T-helper 2 cell treated with Interferon-gamma antibody and Interleukin-4, amounts not matched to agents 5 μg/mL and 100 μg/mL, for 36 hours (primary cell): ENCODE measurements at regions not wholly inside any gene's neighbourhood (a gene's known extent, or its start where the extent isn't known, plus 50 kb on each side); places are given as distances from the start of the nearest gene placed in this dataset.

Experiments
- DNase-seq: peaks from one replicate; pipeline ENCODE4 v3.0.0; 2021; ENCODE audit warnings: low spot score
- H3K27ac Mint-ChIP-seq: one replicate; pipeline ENCODE4 v1.8.0; 2021; ENCODE audit warnings: mild to moderate bottlenecking, mixed read lengths
- H3K27me3 Mint-ChIP-seq: one replicate; pipeline ENCODE4 v1.8.0; 2021; ENCODE audit warnings: low read depth, mixed read lengths
- H3K36me3 Mint-ChIP-seq: one replicate; pipeline ENCODE4 v1.8.0; 2021; ENCODE audit warnings: low read depth, mixed read lengths
- H3K4me1 Mint-ChIP-seq: one replicate; pipeline ENCODE4 v1.8.0; 2021; ENCODE audit warnings: low read depth, mixed read lengths
- H3K4me3 Mint-ChIP-seq: one replicate; pipeline ENCODE4 v1.8.0; 2022; ENCODE audit warnings: mild to moderate bottlenecking, moderate library complexity, mixed read lengths
- H3K9me3 Mint-ChIP-seq: one replicate; pipeline ENCODE4 v1.8.0; 2021; ENCODE audit warnings: mixed read lengths

DNA sequence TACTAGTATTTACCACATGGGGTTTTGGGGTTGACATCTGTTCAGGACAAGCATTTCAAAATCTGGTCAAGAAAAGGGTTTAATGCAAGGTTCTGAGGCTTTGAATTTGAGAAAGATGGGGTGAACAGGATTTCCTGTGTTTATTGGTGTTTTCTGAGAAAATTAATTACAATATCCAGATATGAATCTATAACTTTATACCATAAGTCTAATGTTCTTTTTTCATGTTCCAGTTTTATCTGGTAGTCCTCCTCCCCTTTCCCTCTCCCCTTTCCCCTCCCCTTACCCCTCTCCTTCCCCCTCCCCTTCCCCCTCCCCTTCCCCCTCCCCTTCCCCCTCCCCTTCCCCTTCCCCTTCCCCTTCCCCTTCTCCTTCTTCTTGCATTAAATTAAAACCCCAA, 1518.2 kb upstream of the TMEFF2 start:
- H3K9me3 Mint-ChIP-seq: peaks cover 13% of the 10 kb centered on the region
- no peak overlapping the region for H3K27ac Mint-ChIP-seq
- H3K4me3 Mint-ChIP-seq: no peak overlapping the region
- no peaks in the 10 kb centered on the region for H3K27me3 Mint-ChIP-seq
- H3K4me1 Mint-ChIP-seq: no peaks in the 10 kb centered on the region
- no peaks in the 10 kb centered on the region for H3K36me3 Mint-ChIP-seq
- DNase-seq: no peak

DNA sequence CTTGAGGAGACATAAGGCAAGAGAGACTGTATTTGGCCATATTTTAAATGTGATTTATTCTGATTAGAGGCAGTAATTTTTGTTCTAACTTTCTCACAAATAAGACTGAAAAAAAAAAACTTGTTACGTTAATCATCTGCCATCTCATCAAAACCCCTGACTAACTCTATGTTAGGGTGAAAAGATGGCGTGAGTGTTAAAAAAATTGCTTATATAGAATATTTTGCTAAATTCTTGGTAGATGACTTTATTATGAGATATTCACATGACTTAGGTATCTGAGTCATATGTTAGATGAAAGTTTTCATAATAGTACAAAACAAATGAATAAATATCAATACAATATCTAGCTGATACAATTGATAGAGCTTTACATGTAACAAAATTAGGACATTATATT, 1508.7 kb upstream of the TMEFF2 start:
- H3K36me3 Mint-ChIP-seq: no peaks in the 10 kb centered on the region
- H3K27ac Mint-ChIP-seq: no peak overlapping the region
- no peaks in the 10 kb centered on the region for H3K4me1 Mint-ChIP-seq
- DNase-seq: no peak
- no peaks in the 10 kb centered on the region for H3K27me3 Mint-ChIP-seq
- H3K4me3 Mint-ChIP-seq: no peak overlapping the region
- H3K9me3 Mint-ChIP-seq: no peaks in the 10 kb centered on the region

DNA sequence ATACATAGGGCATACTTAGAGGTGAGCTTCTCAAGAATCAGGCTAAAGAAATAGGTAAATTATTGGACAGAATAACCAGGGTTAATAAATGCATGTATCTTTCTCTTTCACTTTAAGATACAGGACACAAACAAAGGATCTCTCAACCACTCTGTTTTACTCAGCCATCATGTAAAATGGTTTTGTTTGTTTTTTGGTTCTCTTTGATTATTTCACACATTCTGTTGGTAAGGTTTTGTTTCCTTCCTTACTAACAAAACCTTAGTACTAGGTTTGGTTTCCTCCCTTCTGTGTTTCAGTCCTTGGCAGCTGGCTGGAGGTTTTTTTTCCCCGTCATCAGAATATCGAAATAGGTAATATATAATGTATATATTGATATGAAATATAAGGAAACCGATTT, 1506.8 kb upstream of the TMEFF2 start:
- no peak overlapping the region for H3K27ac Mint-ChIP-seq
- no peaks in the 10 kb centered on the region for H3K36me3 Mint-ChIP-seq
- H3K9me3 Mint-ChIP-seq: no peaks in the 10 kb centered on the region
- H3K4me3 Mint-ChIP-seq: no peak overlapping the region
- no peak for DNase-seq
- H3K4me1 Mint-ChIP-seq: no peaks in the 10 kb centered on the region
- H3K27me3 Mint-ChIP-seq: no peaks in the 10 kb centered on the region

- H3K36me3 Mint-ChIP-seq: no peaks in the 10 kb centered on the region
- no peak overlapping the region for H3K4me3 Mint-ChIP-seq
- no peak for DNase-seq
- no peaks in the 10 kb centered on the region for H3K9me3 Mint-ChIP-seq
- H3K27me3 Mint-ChIP-seq: no peaks in the 10 kb centered on the region
- no peak overlapping the region for H3K27ac Mint-ChIP-seq
- H3K4me1 Mint-ChIP-seq: no peaks in the 10 kb centered on the region
Observed at GRCh38 chr2:193695367-193695766, 1500.6 kb upstream of the TMEFF2 start.

DNA sequence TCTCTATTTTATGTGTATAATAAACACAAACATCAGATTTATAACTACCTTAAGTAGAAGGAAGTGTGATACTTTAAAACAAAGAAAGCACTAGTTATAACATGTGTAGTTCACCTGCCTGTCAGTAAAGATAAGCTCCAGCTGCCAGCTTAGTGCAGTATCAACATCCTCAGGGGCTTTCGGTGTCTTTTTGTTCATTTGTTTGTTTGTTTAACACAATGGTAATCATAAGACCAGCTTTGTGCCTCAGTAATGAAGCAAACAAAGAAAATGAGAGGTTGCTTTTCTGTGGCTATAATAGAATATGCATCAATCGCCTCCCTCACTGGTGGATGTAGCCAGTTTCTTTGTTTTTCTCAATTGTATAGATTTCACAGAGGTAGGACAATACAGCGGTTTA, 1499.0 kb upstream of the TMEFF2 start:
- no peak for DNase-seq
- no peaks in the 10 kb centered on the region for H3K9me3 Mint-ChIP-seq
- H3K4me3 Mint-ChIP-seq: no peak overlapping the region
- H3K27me3 Mint-ChIP-seq: no peaks in the 10 kb centered on the region
- H3K36me3 Mint-ChIP-seq: no peaks in the 10 kb centered on the region
- H3K4me1 Mint-ChIP-seq: no peaks in the 10 kb centered on the region
- H3K27ac Mint-ChIP-seq: no peak overlapping the region

GRCh38 chr2:193690572-193690971, 1495.8 kb upstream of the TMEFF2 start:
- H3K4me1 Mint-ChIP-seq: no peaks in the 10 kb centered on the region
- no peak overlapping the region for H3K4me3 Mint-ChIP-seq
- no peaks in the 10 kb centered on the region for H3K9me3 Mint-ChIP-seq
- no peak overlapping the region for H3K27ac Mint-ChIP-seq
- no peaks in the 10 kb centered on the region for H3K27me3 Mint-ChIP-seq
- DNase-seq: no peak
- no peaks in the 10 kb centered on the region for H3K36me3 Mint-ChIP-seq

- Mint-ChIP-seq H3K36me3 (no peaks in the 10 kb centered on the region), H3K27ac (no peak overlapping the region), H3K4me3 (no peak overlapping the region), H3K9me3 (no peaks in the 10 kb centered on the region), H3K4me1 (no peaks in the 10 kb centered on the region), H3K27me3 (no peaks in the 10 kb centered on the region)
- no peak for DNase-seq
Observed at GRCh38 chr2:193687195-193687594, 1492.5 kb upstream of the TMEFF2 start.

DNA sequence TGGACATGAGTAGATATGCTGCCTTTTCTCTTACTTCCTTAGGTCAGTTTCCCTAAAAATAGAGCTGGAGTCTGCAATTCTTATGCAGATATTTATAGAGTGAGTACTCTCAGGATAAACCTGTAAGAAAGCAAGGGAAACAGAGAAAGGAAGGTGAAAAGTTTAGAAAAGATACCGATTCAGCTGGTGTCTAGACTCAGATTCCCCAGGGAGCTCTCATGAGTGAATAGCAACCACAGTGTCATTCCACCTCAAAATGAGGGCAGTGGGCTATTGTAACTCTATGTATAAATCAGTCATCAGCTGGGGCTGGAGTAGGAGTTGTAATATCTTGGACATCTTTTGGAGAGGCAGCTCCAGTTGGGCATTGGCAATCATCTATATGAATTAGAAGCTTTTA, 1485.1 kb upstream of the TMEFF2 start:
- Mint-ChIP-seq H3K36me3 (no peaks in the 10 kb centered on the region), H3K9me3 (no peaks in the 10 kb centered on the region), H3K4me1 (no peaks in the 10 kb centered on the region), H3K27me3 (no peaks in the 10 kb centered on the region), H3K27ac (no peak overlapping the region), H3K4me3 (no peak overlapping the region)
- no peak for DNase-seq

GRCh38 chr2:193670478-193670877, 1475.7 kb upstream of the TMEFF2 start:
- no peak overlapping the region for H3K4me3 Mint-ChIP-seq
- H3K36me3 Mint-ChIP-seq: no peaks in the 10 kb centered on the region
- no peak overlapping the region for H3K27ac Mint-ChIP-seq
- no peak for DNase-seq
- no peaks in the 10 kb centered on the region for H3K27me3 Mint-ChIP-seq
- no peaks in the 10 kb centered on the region for H3K4me1 Mint-ChIP-seq
- H3K9me3 Mint-ChIP-seq: no peaks in the 10 kb centered on the region

GRCh38 chr2:193668557-193669323, 1474.0 kb upstream of the TMEFF2 start:
- DNase-seq: no peak
- H3K36me3 Mint-ChIP-seq: no peaks in the 10 kb centered on the region
- H3K4me3 Mint-ChIP-seq: no peak overlapping the region
- H3K27me3 Mint-ChIP-seq: no peaks in the 10 kb centered on the region
- H3K27ac Mint-ChIP-seq: no peak overlapping the region
- no peaks in the 10 kb centered on the region for H3K9me3 Mint-ChIP-seq
- H3K4me1 Mint-ChIP-seq: no peaks in the 10 kb centered on the region

DNA sequence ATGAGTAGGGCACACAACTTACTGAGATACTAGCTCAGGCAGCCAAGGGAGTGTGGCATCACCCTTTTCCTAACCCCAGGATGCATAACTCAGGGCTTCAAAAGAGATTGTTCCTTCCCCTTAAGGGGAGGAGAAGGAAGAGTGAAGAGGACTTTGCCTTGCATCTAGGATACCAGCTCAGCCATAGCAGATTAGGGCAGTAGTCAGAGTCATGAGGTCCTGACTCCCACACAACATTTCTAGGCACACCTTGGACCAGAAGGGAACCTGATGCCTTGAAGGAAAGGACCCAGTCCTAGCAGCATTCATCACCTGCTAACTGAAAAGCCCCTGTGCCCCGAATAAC, 1433.2 kb upstream of the TMEFF2 start:
- H3K27ac Mint-ChIP-seq: no peak overlapping the region
- H3K4me1 Mint-ChIP-seq: no peaks in the 10 kb centered on the region
- H3K4me3 Mint-ChIP-seq: no peak overlapping the region
- DNase-seq: no peak
- peaks cover 12% of the 10 kb centered on the region for H3K9me3 Mint-ChIP-seq
- H3K27me3 Mint-ChIP-seq: no peaks in the 10 kb centered on the region
- H3K36me3 Mint-ChIP-seq: no peaks in the 10 kb centered on the region

DNA sequence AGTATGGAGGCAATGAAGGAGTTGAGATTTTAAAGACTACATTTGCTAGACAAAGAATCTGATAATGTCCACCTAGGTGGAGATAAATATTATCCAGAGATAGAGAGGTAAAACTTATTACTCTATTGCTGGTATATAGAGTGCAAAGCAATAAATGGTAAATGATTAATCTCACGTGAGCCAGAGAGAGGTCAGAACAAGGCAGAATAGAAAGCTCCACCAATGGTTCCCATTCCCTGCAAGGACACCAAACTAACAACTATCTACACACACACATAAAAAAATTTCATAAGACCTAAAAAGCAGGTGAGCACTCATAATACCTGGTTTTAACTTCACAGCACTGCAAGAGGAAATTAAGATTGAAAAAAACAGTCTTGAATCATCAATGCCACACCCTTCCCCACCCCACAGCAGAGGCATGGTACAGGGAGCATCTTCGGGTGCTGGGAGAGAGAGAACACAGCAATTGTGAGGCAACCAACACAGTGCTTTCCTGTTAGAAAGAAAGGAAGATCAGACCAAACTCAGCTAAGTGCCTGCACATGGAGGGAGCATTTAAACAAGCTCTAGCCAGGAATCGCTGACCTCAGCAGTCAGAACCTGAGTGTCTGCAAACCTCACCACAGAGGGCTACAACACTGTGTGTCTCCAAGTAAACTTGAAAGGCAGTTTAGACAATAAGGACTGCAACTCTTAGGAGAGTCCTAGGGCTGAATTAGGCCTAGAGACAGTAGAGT, 1432.6 kb upstream of the TMEFF2 start:
- H3K27me3 Mint-ChIP-seq: no peaks in the 10 kb centered on the region
- no peaks in the 10 kb centered on the region for H3K4me1 Mint-ChIP-seq
- DNase-seq: no peak
- H3K27ac Mint-ChIP-seq: no peak overlapping the region
- H3K36me3 Mint-ChIP-seq: no peaks in the 10 kb centered on the region
- H3K4me3 Mint-ChIP-seq: no peak overlapping the region
- H3K9me3 Mint-ChIP-seq: peaks cover 12% of the 10 kb centered on the region

DNA sequence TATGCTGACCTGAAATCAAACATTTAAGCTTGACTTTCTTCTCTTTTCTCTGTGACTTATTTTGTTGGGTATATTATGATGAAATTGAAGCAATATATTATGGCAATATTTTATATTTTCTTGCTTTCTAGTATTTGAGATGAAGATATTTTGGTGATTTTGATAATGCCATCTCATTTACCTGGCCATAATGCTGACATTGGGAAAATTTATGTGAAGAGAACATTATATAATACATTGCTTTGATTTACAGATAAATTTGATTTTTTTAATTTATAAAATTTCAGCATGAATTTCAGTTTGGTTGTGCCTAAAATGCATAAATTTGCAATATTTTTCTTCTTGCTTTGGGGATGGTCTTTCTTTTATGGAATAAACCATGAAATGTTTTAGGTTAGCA, 1413.7 kb upstream of the TMEFF2 start:
- Mint-ChIP-seq H3K36me3 (no peaks in the 10 kb centered on the region), H3K4me1 (no peaks in the 10 kb centered on the region), H3K9me3 (no peaks in the 10 kb centered on the region), H3K4me3 (no peak overlapping the region), H3K27me3 (no peaks in the 10 kb centered on the region), H3K27ac (no peak overlapping the region)
- no peak for DNase-seq

DNA sequence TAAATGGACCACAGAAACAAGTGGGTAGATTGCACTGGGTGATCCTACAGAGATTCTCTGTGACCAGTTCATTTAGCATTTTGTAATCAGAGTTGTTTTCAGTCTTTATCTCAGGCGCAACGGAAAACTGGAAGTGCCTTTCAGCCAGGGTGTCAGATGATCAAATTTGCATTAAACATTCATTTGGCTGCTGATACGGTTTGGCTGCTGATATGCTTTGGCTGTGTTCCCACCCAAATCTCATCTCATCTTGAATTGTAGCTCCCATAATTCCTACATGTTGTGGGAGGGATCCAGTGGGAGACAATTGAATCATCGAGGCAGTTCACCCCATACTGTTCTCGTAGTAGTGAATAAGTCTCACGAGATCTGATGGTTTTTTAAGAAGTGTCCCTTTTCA, 1396.1 kb upstream of the TMEFF2 start:
- H3K4me1 Mint-ChIP-seq: no peaks in the 10 kb centered on the region
- no peak overlapping the region for H3K4me3 Mint-ChIP-seq
- no peaks in the 10 kb centered on the region for H3K27me3 Mint-ChIP-seq
- no peaks in the 10 kb centered on the region for H3K36me3 Mint-ChIP-seq
- H3K27ac Mint-ChIP-seq: no peak overlapping the region
- H3K9me3 Mint-ChIP-seq: peaks cover 4% of the 10 kb centered on the region
- no peak for DNase-seq

DNA sequence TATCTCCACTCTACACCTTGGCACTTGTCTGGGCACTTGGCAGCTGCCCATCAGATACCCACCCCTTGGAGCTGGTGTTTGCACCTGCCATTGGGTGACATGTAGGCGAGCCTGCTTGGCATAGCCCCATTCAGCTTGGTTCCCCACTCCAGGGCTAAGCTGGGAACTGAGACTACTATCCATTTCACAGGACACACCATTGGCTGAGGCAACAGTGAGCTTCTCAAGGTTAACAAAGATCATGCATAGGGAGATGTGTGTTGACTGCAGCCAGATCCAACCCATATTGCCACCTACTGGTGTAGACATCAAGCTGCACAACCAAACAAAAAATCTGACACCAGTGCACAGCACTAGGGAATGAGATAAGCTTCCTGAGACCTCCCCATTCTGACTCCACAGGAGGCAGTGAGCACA, 1389.8 kb upstream of the TMEFF2 start:
- no peaks in the 10 kb centered on the region for H3K4me1 Mint-ChIP-seq
- DNase-seq: no peak
- no peak overlapping the region for H3K27ac Mint-ChIP-seq
- H3K27me3 Mint-ChIP-seq: no peaks in the 10 kb centered on the region
- no peaks in the 10 kb centered on the region for H3K9me3 Mint-ChIP-seq
- no peak overlapping the region for H3K4me3 Mint-ChIP-seq
- no peaks in the 10 kb centered on the region for H3K36me3 Mint-ChIP-seq
